Activated CD8-positive, alpha-beta T cell treated with anti-CD3 and anti-CD28 coated beads for 36 hours (primary cell): ENCODE measurements at regions not wholly inside any gene's neighbourhood (a gene's known extent, or its start where the extent isn't known, plus 50 kb on each side); places are given as distances from the start of the nearest gene placed in this dataset.

Source experiments
- ATAC-seq: fragments of 200-7000 bp; cut with Tn5 transposase; one replicate; pipeline ENCODE4 v1.10.0; 2021; ENCODE audit warnings: mild to moderate bottlenecking, moderate library complexity
- CTCF ChIA-PET: fragments of 350-600 bp; sonication (Branson Sonifier 250); formaldehyde crosslinking; loops from one replicate; lab custom pipeline; 2021; ENCODE audit warnings: antibody characterized with exemption; lab: Charles Lee
- POLR2A ChIA-PET: fragments of 350-600 bp; sonication (Branson Sonifier 250); formaldehyde crosslinking; loops from one replicate; lab custom pipeline; 2021; ENCODE audit warnings: antibody characterized with exemption; lab: Charles Lee
- DNase-seq: peaks from one replicate; pipeline ENCODE4 v3.0.0-alpha.2; 2020
- H3K27ac Mint-ChIP-seq: one replicate; pipeline ENCODE4 v1.8.0; 2021; ENCODE audit warnings: mild to moderate bottlenecking, mixed read lengths
- H3K27me3 Mint-ChIP-seq: one replicate; pipeline ENCODE4 v1.8.0; 2021; ENCODE audit warnings: mixed read lengths
- H3K36me3 Mint-ChIP-seq: one replicate; pipeline ENCODE4 v1.8.0; 2021; ENCODE audit warnings: low read depth, mixed read lengths
- H3K4me1 Mint-ChIP-seq: one replicate; pipeline ENCODE4 v1.8.0; 2021; ENCODE audit warnings: low read depth, mixed read lengths
- H3K4me3 Mint-ChIP-seq: one replicate; pipeline ENCODE4 v1.8.0; 2021; ENCODE audit warnings: mild to moderate bottlenecking, moderate library complexity, mixed read lengths
- H3K9me3 Mint-ChIP-seq: one replicate; pipeline ENCODE4 v1.8.0; 2021; ENCODE audit warnings: mixed read lengths
- CTCF ChIP-seq: fragments of 200-600 bp; IDR thresholded peaks from one replicate; pipeline ENCODE4 v1.8.0; 2022; ENCODE audit warnings: antibody characterized with exemption, mild to moderate bottlenecking
- intact Hi-C: fragments of 100-400 bp; cut with micrococcal nuclease; formaldehyde crosslinking; loops from one replicate; pipeline ENCODE4 v1.10.0; 2022

- Mint-ChIP-seq H3K27ac (no peak overlapping the region), H3K4me3 (no peak overlapping the region), H3K36me3 (no peaks in the 10 kb centered on the region), H3K4me1 (no peaks in the 10 kb centered on the region), H3K9me3 (peaks cover 2% of the 10 kb centered on the region), H3K27me3 (no peaks in the 10 kb centered on the region)
- intact Hi-C loops = no loop called here
- ChIA-PET POLR2A (no interaction called here), CTCF (no interaction called here)
- ATAC-seq (no peak), DNase-seq (no peak)
- no peak for TF ChIP-seq CTCF
These were observed 338.5 kb downstream of the SEMA3D start for GRCh38 chr7:84848219-84848973.

DNA sequence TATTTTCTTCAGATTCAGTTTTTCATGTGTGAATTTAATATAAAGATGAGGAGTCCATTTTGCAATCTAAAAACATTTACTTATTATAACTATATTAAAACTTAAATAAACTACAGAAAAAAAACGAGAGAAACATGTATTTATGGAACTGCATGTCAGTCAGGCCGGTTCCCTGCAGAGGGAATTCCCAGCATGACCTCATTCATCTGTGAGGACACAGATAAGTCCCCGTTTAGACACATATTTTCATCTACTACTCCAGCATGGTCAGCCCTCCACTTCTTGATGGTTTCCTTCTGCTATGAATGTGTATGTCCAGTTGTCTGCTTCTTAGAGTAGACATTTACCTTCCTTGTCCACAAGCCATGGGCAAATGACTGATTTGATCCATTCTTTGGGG lies 339.1 kb downstream of the SEMA3D start:
- TF ChIP-seq CTCF = no peak
- H3K36me3 Mint-ChIP-seq = no peaks in the 10 kb centered on the region
- H3K27ac Mint-ChIP-seq = no peak overlapping the region
- DNase-seq (no peak), ATAC-seq (no peak)
- intact Hi-C loops = no loop called here
- CTCF ChIA-PET = no interaction called here
- no peaks in the 10 kb centered on the region for H3K4me1 Mint-ChIP-seq
- H3K9me3 Mint-ChIP-seq = peaks cover 2% of the 10 kb centered on the region
- POLR2A ChIA-PET = no interaction called here
- H3K27me3 Mint-ChIP-seq = no peaks in the 10 kb centered on the region
- H3K4me3 Mint-ChIP-seq = no peak overlapping the region

GRCh38 chr7:84847038-84847437 lies 339.8 kb downstream of the SEMA3D start:
- intact Hi-C loops = no loop called here
- H3K36me3 Mint-ChIP-seq = no peaks in the 10 kb centered on the region
- H3K4me3 Mint-ChIP-seq = no peak overlapping the region
- ChIA-PET POLR2A (no interaction called here), CTCF (no interaction called here)
- H3K27me3 Mint-ChIP-seq = no peaks in the 10 kb centered on the region
- H3K4me1 Mint-ChIP-seq = no peaks in the 10 kb centered on the region
- no peak for ATAC-seq
- DNase-seq = no peak
- peaks cover 2% of the 10 kb centered on the region for H3K9me3 Mint-ChIP-seq
- no peak for TF ChIP-seq CTCF
- no peak overlapping the region for H3K27ac Mint-ChIP-seq

- Mint-ChIP-seq H3K4me3 (no peak overlapping the region), H3K4me1 (no peaks in the 10 kb centered on the region), H3K9me3 (peaks cover 2% of the 10 kb centered on the region), H3K36me3 (no peaks in the 10 kb centered on the region), H3K27ac (no peak overlapping the region), H3K27me3 (no peaks in the 10 kb centered on the region)
- no peak for TF ChIP-seq CTCF
- CTCF ChIA-PET = no interaction called here
- POLR2A ChIA-PET = no interaction called here
- DNase-seq = no peak
- intact Hi-C loops = no loop called here
- ATAC-seq = no peak
These were observed 340.9 kb downstream of the SEMA3D start for GRCh38 chr7:84845971-84846370.

GRCh38 chr7:84844771-84845170 lies 342.1 kb downstream of the SEMA3D start:
- Mint-ChIP-seq H3K27me3 (no peaks in the 10 kb centered on the region), H3K4me3 (no peak overlapping the region), H3K9me3 (peaks cover 2% of the 10 kb centered on the region), H3K27ac (no peak overlapping the region), H3K36me3 (no peaks in the 10 kb centered on the region), H3K4me1 (no peaks in the 10 kb centered on the region)
- no peak for ATAC-seq
- ChIA-PET POLR2A (no interaction called here), CTCF (no interaction called here)
- DNase-seq = no peak
- intact Hi-C loops = no loop called here
- TF ChIP-seq CTCF = no peak
